Right forelimb (tissue), 1 donor: ENCODE measurements at regions not wholly inside any gene's neighbourhood (a gene's known extent, or its start where the extent isn't known, plus 50 kb on each side); places are given as distances from the start of the nearest gene placed in this dataset.
"Not testable (repeated sequence)": the region's sequence is repeated elsewhere in the genome, so short reads cannot be mapped to it uniquely, and the experiment has no call there.

Source experiments
- DNase-seq: peaks from one replicate; pipeline ENCODE4 v3.0.0-alpha.2; 2018

GRCh38 chr9:42239445-42240260 is 56.2 kb downstream of the SPATA31A6 start:
- DNase-seq: not testable (repeated sequence)

GRCh38 chr9:42240261-42240579 is 56.8 kb downstream of the SPATA31A6 start:
- DNase-seq: not testable (repeated sequence)

- not testable (repeated sequence) for DNase-seq
Observed at GRCh38 chr9:42243211-42243610, 59.8 kb downstream of the SPATA31A6 start.

GRCh38 chr9:42243822-42244221 is 60.4 kb downstream of the SPATA31A6 start:
- not testable (repeated sequence) for DNase-seq

GRCh38 chr9:42268729-42269128 is 85.3 kb downstream of the SPATA31A6 start:
- not testable (repeated sequence) for DNase-seq

GRCh38 chr9:42269171-42269570 is 85.7 kb downstream of the SPATA31A6 start:
- not testable (repeated sequence) for DNase-seq

- DNase-seq: not testable (repeated sequence)
Observed at GRCh38 chr9:42273191-42273590, 89.7 kb downstream of the SPATA31A6 start.

GRCh38 chr9:42275141-42275540 is 91.7 kb downstream of the SPATA31A6 start:
- DNase-seq: no peak

- not testable (repeated sequence) for DNase-seq
Observed at GRCh38 chr9:42282531-42283178, 99.2 kb downstream of the SPATA31A6 start.

GRCh38 chr9:42283179-42283543 is 99.7 kb downstream of the SPATA31A6 start:
- DNase-seq: not testable (repeated sequence)

- not testable (repeated sequence) for DNase-seq
Observed at GRCh38 chr9:42286145-42286845, 102.8 kb downstream of the SPATA31A6 start.

- not testable (repeated sequence) for DNase-seq
Observed at GRCh38 chr9:42288002-42288864, 104.8 kb downstream of the SPATA31A6 start.

- DNase-seq: not testable (repeated sequence)
Observed at GRCh38 chr9:42288865-42289229, 105.4 kb downstream of the SPATA31A6 start.

GRCh38 chr9:42300124-42300523 is 116.7 kb downstream of the SPATA31A6 start:
- DNase-seq: not testable (repeated sequence)

GRCh38 chr9:42306625-42307024 is 123.2 kb downstream of the SPATA31A6 start:
- DNase-seq: not testable (repeated sequence)

- DNase-seq: not testable (repeated sequence)
Observed at GRCh38 chr9:42307449-42307848, 124.0 kb downstream of the SPATA31A6 start.

GRCh38 chr9:42310972-42311371 is 127.5 kb downstream of the SPATA31A6 start:
- DNase-seq: not testable (repeated sequence)

- DNase-seq: not testable (repeated sequence)
Observed at GRCh38 chr9:42316026-42316425, 132.6 kb downstream of the SPATA31A6 start.

- DNase-seq: not testable (repeated sequence)
Observed at GRCh38 chr9:42317677-42318076, 134.2 kb downstream of the SPATA31A6 start.

- DNase-seq: not testable (repeated sequence)
Observed at GRCh38 chr9:42323084-42323809, 139.8 kb downstream of the SPATA31A6 start.

- not testable (repeated sequence) for DNase-seq
Observed at GRCh38 chr9:42325142-42325541, 141.7 kb downstream of the SPATA31A6 start.

- not testable (repeated sequence) for DNase-seq
Observed at GRCh38 chr9:42325561-42325960, 142.1 kb downstream of the SPATA31A6 start.
